Tibial nerve (tissue), 4 donors: ENCODE measurements at regions not wholly inside any gene's neighbourhood (a gene's known extent, or its start where the extent isn't known, plus 50 kb on each side); places are given as distances from the start of the nearest gene placed in this dataset.

Source experiments
- DNase-seq, 2 donors: peaks; one replicate each; pipeline ENCODE4 v3.0.0-alpha.2; 2019; ENCODE audit warnings: low spot score in 2 of 2
- H3K27ac ChIP-seq, 4 donors: fragments of 200-600 bp; sonication (generic) in 3 of 4; one replicate each; pipeline ENCODE4 v1.5.1; 2017 to 2019; ENCODE audit warnings: mild to moderate bottlenecking in 1 of 4
- H3K27me3 ChIP-seq, 2 donors: fragments of 200-600 bp; sonication (generic) in 1 of 2; one replicate each; pipeline versions ENCODE4 v1.5.1 to v1.6.0; 2017 to 2019
- H3K36me3 ChIP-seq, 3 donors: fragments of 200-600 bp; sonication (generic); one replicate each; pipeline ENCODE4 v1.5.1; 2018 to 2019
- H3K4me1 ChIP-seq, 4 donors: fragments of 200-600 bp; sonication (generic) in 3 of 4; one replicate each; pipeline ENCODE4 v1.5.1; 2017 to 2019
- H3K4me3 ChIP-seq, 4 donors: fragments of 200-600 bp; sonication (generic) in 3 of 4; one replicate each; pipeline ENCODE4 v1.5.1; 2017 to 2019; ENCODE audit warnings: mild to moderate bottlenecking in 1 of 4, moderate library complexity in 1 of 4
- H3K9me3 ChIP-seq, 4 donors: fragments of 200-600 bp; sonication (generic) in 3 of 4; one replicate each; pipeline ENCODE4 v1.5.1; 2017 to 2019
- EP300 ChIP-seq, 2 donors: sonication (generic); formaldehyde crosslinking; IDR thresholded peaks; one replicate each; pipeline ENCODE4 v1.6.1; 2017; ENCODE audit warnings: antibody characterized with exemption in 2 of 2, mild to moderate bottlenecking in 1 of 2
- POLR2A ChIP-seq, 2 donors: fragments of 450-650 bp; IDR thresholded peaks; one replicate each; pipeline ENCODE4 v1.6.1; 2017; ENCODE audit warnings: antibody characterized with exemption in 2 of 2, mild to moderate bottlenecking in 2 of 2, moderate library complexity in 2 of 2
- WGBS, 2 donors: methylation state at CpG; one replicate each; pipeline ENCODE4 v1.1.5; 2018; 5-methylcytosine and 5-hydroxymethylcytosine counted together
- TF ChIP-seq, protein P1 (sequence below), 5 experiments: fragments of 200-600 bp in 3 of 5; fragments of 450-650 bp in 2 of 5; sonication (generic) in 3 of 5; IDR thresholded peaks; one replicate each; pipeline ENCODE4 v1.5.1; 2016 to 2019; ENCODE audit warnings: antibody characterized with exemption in 5 of 5, mild to moderate bottlenecking in 3 of 5, moderate library complexity in 2 of 5

GRCh38 chr3:95334461-95334860 lies 1271.6 kb downstream of the NSUN3 start:
- no peak for DNase-seq

GRCh38 chr3:95335517-95335916 lies 1272.7 kb downstream of the NSUN3 start:
- peaks cover 0 to 1% (median 0%) of the 10 kb centered on the region in 4 donors for H3K9me3 ChIP-seq
- H3K4me1 ChIP-seq: no peaks in the 10 kb centered on the region
- H3K27ac ChIP-seq: no peak overlapping the region
- DNase-seq: no peak
- no peaks in the 10 kb centered on the region for H3K27me3 ChIP-seq
- no peaks in the 10 kb centered on the region for H3K36me3 ChIP-seq
- TF ChIP-seq, protein P1, sequence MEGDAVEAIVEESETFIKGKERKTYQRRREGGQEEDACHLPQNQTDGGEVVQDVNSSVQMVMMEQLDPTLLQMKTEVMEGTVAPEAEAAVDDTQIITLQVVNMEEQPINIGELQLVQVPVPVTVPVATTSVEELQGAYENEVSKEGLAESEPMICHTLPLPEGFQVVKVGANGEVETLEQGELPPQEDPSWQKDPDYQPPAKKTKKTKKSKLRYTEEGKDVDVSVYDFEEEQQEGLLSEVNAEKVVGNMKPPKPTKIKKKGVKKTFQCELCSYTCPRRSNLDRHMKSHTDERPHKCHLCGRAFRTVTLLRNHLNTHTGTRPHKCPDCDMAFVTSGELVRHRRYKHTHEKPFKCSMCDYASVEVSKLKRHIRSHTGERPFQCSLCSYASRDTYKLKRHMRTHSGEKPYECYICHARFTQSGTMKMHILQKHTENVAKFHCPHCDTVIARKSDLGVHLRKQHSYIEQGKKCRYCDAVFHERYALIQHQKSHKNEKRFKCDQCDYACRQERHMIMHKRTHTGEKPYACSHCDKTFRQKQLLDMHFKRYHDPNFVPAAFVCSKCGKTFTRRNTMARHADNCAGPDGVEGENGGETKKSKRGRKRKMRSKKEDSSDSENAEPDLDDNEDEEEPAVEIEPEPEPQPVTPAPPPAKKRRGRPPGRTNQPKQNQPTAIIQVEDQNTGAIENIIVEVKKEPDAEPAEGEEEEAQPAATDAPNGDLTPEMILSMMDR (IDR thresholded peaks at IDR 0.05): no peak
- TF ChIP-seq EP300 (IDR thresholded peaks at IDR 0.05) (no peak), POLR2A (IDR thresholded peaks at IDR 0.05) (no peak)
- no peak overlapping the region for H3K4me3 ChIP-seq

More at GRCh38 chr3:95334461-95334860, 1271.6 kb downstream of the NSUN3 start:
- Histone ChIP-seq H3K4me1 (no peaks in the 10 kb centered on the region), H3K27ac (no peak overlapping the region), H3K27me3 (no peaks in the 10 kb centered on the region), H3K4me3 (no peak overlapping the region), H3K9me3 (peaks cover 0 to 6% (median 0%) of the 10 kb centered on the region in 4 donors), H3K36me3 (no peaks in the 10 kb centered on the region)
- TF ChIP-seq EP300 (IDR thresholded peaks at IDR 0.05) (no peak), POLR2A (IDR thresholded peaks at IDR 0.05) (no peak)
- TF ChIP-seq, protein P1 (IDR thresholded peaks at IDR 0.05): no peak

DNA sequence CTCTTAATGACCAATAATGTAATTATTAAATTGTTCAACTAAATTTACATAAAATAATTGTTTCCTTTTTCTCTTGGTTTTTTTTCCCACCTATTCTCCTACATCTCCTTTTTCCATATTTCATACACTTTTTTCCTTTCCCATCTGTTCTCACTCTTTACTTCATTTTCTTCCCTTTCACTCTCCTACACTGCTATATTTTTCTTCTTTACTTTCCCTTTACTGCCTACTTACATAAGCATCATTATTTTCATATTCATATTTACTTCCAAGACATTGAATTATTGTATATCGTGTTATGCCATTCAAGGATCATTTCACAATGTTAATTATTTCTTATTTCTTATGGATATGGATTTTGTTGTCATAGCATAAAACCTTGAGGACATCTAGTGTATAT lies 1275.6 kb downstream of the NSUN3 start:
- Histone ChIP-seq H3K36me3 (no peaks in the 10 kb centered on the region), H3K9me3 (no peaks in the 10 kb centered on the region), H3K27me3 (no peaks in the 10 kb centered on the region), H3K4me3 (no peak overlapping the region), H3K4me1 (no peaks in the 10 kb centered on the region), H3K27ac (no peak overlapping the region)
- TF ChIP-seq POLR2A (IDR thresholded peaks at IDR 0.05) (no peak), EP300 (IDR thresholded peaks at IDR 0.05) (no peak)
- TF ChIP-seq, protein P1 (IDR thresholded peaks at IDR 0.05): no peak
- 74 to 79% methylated on average over 1 of the region's 1 CpG for WGBS, 2 donors
- DNase-seq: no peak

- no peak for TF ChIP-seq POLR2A (IDR thresholded peaks at IDR 0.05)
- TF ChIP-seq, protein P1 (IDR thresholded peaks at IDR 0.05): no peak
- no peak for TF ChIP-seq EP300 (IDR thresholded peaks at IDR 0.05)
- no peak for DNase-seq
- WGBS, 2 donors: 49 to 57% methylated on average over 8 of the region's 8 CpGs
- Histone ChIP-seq H3K4me1 (no peaks in the 10 kb centered on the region), H3K36me3 (no peaks in the 10 kb centered on the region), H3K4me3 (no peak overlapping the region), H3K9me3 (no peaks in the 10 kb centered on the region), H3K27me3 (no peaks in the 10 kb centered on the region), H3K27ac (no peak overlapping the region)
Observed at GRCh38 chr3:95341314-95341713, 1278.5 kb downstream of the NSUN3 start.

- Histone ChIP-seq H3K4me3 (no peak overlapping the region), H3K27me3 (no peaks in the 10 kb centered on the region), H3K36me3 (no peaks in the 10 kb centered on the region), H3K27ac (no peak overlapping the region), H3K4me1 (no peaks in the 10 kb centered on the region), H3K9me3 (no peaks in the 10 kb centered on the region)
- TF ChIP-seq POLR2A (IDR thresholded peaks at IDR 0.05) (no peak), EP300 (IDR thresholded peaks at IDR 0.05) (no peak)
- TF ChIP-seq, protein P1 (IDR thresholded peaks at IDR 0.05): no peak
- no peak for DNase-seq
- 43 to 59% methylated on average over 4 of the region's 4 CpGs for WGBS, 2 donors
Observed at GRCh38 chr3:95343228-95343627, 1280.4 kb downstream of the NSUN3 start.
